ENCODE measurements at regions not wholly inside any gene's neighbourhood (a gene's known extent, or its start where the extent isn't known, plus 50 kb on each side); places are given as distances from the start of the nearest gene placed in this dataset.

GRCh38 chr6:18323935-18324705, 59.8 kb upstream of the DEK start:
- TF ChIP-seq ZFX (IDR thresholded peaks at IDR 0.05; ENCODE audit: borderline replicate concordance) (no peak), CTCF (IDR thresholded peaks at IDR 0.05) (peak; percentile 77)
